HG03469 (cell line): ENCODE measurements at regions not wholly inside any gene's neighbourhood (a gene's known extent, or its start where the extent isn't known, plus 50 kb on each side); places are given as distances from the start of the nearest gene placed in this dataset.
"Not testable (repeated sequence)": the region's sequence is repeated elsewhere in the genome, so short reads cannot be mapped to it uniquely, and the experiment has no call there.

Source experiments
- ATAC-seq: cut with Tn5 transposase; IDR thresholded peaks from one replicate; pipeline ENCODE4 v1.9.1; 2021; ENCODE audit warnings: mild to moderate bottlenecking, moderate library complexity, moderate number of reproducible peaks; ENCODE audit not compliant: unreplicated experiment

GRCh38 chr6:69623357-69623756 lies 173.5 kb downstream of the LMBRD1 start:
- no peak for ATAC-seq

DNA sequence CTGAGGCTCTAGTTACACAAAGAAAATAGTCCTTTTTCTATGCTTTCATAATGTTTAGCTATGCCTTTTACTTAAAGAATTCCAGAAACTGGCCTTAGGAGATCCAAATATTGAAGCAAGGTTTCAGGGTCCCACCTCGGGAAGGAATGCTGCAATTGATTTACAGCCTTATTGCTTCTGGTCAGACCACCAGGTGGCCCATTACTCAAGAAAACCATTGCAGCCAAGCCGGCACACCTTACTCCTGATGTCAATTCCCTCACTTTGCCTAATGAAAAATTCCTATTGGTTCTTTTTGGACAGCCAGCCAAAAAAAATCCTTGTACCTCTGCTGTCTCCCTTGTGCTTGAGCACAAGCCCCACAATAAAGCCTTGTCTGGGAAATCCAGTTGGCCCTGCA lies 173.9 kb downstream of the LMBRD1 start:
- ATAC-seq = no peak

DNA sequence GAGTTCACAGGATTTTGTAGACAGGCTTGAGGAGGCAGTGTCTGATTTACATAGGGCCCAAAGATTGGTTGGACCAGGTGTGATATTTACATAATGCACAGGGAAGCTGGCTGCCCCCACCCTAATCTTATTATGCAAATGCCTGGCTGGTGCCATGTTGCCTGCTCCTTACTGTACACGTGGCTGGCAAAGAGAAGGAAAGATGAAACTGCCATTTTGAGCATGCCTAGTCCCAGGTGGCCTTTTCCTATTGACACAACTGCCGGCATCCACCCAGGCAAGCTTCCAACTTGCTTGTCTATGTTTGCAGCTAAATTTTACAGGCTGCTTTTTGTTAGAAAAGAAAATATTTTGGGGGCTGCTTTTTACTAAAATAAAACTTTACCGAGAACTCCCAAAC lies 174.6 kb downstream of the LMBRD1 start:
- ATAC-seq = no peak

DNA sequence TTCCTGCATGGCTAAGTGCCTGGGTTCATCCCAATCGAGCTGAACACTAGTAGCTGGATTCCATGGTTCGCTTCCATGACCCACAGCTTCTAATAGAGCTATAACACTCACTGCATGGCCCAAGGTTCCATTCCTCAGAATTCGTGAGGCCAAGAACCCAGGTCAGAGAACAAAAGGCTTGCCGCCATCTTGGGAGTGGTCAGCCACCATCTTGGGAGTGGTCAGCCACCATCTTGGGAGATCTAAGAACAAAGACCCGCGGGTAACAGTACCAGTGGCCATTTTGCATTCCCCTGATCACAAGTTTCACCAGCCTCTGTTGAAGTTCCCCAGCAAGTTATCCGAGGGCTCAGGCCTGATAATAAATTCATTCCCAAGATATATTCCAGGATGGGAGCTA lies 179.6 kb downstream of the LMBRD1 start:
- no peak for ATAC-seq

GRCh38 chr6:69609836-69610472 lies 186.9 kb downstream of the LMBRD1 start:
- ATAC-seq = no peak

DNA sequence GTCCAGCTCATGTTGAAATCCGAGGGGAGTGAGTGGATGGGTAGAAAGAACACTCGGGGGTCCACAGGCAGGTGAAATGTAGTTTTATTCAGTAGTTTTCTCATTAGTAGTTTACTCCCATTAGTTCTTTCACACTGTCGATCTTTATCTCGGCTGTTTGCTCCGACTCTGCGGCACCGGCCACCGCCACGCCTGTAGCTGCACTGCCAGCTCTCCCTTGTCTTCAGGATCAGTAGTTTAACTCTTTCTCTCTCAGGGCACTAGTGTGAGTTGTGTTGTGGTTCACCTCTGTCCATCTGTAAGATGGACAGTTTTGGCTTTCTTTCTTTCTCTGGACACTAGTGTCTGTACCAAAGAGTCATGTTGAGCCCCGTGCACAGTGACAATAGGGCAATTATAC lies 195.7 kb downstream of the LMBRD1 start:
- ATAC-seq = no peak

DNA sequence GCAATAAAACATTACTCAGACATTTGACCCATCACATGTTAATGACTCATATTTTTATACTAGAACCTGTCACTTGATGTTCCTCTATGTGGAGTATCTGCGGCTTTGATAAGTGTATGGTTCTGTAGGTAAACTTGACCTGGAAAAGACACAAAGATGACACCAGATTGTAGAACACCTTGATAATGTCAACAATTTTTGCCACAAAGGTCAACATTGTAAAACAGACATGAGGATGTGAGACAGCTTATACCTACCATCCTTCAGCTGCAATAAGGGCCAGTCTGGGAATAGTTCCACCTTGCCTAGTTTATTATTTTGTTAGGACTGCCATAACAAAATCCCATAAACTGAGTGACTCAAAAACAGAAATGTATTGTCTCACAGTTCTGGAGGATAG lies 202.4 kb downstream of the LMBRD1 start:
- no peak for ATAC-seq

DNA sequence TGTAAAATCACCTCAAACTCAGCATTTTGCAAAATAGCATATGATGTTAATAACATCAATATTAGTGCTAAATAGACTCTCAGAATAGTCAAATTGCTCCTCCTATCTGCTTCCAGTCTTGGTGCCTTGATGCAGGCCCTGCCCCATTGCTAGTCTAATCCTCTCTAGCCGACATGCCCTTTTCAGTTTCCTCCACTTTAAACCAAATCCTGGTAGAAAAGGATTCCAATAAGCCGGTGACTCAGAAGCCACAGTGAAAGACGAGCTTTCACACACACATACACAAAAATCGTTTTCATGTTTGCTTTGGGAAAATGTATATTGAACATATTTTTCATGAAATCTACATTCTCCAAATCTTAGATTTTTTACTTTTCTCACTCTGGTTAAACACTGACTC lies 203.1 kb downstream of the LMBRD1 start:
- no peak for ATAC-seq

GRCh38 chr6:69589626-69590025 lies 207.2 kb downstream of the LMBRD1 start:
- no peak for ATAC-seq

- ATAC-seq = peak; percentile 88
Observed at GRCh38 chr6:69584913-69585729, 211.7 kb downstream of the LMBRD1 start.

DNA sequence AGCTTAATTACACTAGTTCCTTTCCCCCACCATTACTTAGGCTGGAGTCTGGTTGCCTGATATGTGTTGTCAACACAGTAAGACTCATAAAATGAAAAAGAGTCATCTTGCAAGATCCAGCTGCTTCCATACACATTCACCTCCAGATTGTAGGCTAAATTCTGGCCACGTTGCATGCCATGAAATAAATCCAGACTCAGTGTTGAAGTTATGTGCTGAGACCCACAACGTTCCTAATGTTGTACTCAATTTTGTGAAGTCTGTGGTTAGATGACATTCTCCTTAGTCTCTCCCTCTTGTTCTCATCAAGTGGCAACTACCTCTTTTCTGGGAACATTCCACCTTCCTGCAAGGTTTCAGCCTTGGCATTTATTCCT lies 212.3 kb downstream of the LMBRD1 start:
- ATAC-seq = no peak

DNA sequence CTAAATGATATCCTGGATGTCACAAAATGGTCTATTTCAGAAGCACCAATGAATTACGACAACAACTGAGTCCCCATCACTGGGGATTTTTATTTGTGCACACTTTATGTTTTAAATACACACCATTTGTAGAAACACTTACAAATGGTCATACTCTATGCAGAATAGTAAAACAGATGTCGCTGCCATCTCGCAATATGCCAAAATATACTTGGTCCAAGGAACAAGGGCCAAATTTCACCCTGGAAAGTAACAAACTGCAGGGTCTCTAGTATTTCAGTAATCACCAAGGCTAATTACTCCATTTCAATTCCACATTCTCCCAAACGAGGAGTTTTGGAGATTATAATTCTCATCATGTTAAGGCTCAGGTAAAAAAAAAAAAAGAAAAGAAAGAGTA lies 215.2 kb downstream of the LMBRD1 start:
- ATAC-seq = no peak

GRCh38 chr6:69580706-69581105 lies 216.1 kb downstream of the LMBRD1 start:
- ATAC-seq = no peak

GRCh38 chr6:69578361-69578890 lies 218.4 kb downstream of the LMBRD1 start:
- ATAC-seq = no peak

DNA sequence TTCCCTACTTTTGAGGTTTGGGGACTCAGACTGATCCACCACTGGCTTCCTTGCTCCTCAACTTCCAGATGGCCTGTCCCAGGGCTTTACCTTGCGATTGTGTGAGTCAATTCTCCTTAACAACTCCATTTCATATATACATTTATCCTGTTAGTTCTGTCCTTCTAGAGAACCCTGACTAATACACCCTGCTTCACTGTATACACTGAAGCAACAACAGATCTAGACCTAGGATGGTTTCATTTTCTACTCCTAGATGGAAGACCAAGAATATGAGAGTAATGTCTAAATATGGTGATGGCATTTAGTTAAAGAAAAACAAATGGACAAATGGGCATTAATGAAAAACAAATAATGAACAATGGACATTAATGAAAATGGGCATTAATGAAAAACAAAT lies 225.6 kb downstream of the LMBRD1 start:
- no peak for ATAC-seq

DNA sequence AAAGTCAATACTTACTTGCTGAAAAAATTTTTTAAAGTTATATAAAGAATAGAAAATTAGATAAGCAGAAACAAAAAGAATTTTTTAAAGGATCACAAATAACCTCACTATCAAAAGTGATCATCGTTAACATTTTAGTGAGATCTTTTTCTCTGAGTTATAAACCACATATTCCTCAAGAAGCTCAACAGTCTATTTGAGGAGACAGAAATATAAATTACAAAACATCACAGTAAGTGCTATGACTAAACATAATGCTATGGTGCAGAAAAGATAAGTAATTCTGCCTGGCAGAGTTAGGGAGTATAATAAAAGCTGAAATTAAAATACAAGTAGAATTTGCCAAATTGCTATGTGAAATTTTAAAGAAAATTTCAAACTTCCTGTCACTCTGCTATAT lies 226.7 kb downstream of the LMBRD1 start:
- ATAC-seq = no peak

DNA sequence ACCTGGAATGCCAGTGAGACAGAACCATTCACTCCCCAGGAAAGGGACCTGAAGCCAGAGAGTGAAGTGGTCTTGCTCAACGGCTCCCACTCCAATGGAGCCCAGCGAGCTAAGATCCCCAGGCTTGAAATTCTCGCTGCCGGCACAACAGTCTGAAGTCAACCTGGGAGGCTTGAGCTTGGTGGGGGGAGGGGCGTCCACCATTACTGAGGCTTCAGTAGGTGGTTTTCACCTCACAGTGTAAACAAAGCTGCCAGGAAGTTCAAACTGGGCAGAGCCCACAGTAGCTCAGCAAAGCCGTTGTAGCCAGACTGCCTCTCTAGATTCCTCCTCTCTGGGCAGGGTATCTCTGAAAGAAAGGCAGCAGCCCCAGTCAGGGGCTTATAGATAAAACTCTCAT lies 236.2 kb downstream of the LMBRD1 start:
- not testable (repeated sequence) for ATAC-seq

DNA sequence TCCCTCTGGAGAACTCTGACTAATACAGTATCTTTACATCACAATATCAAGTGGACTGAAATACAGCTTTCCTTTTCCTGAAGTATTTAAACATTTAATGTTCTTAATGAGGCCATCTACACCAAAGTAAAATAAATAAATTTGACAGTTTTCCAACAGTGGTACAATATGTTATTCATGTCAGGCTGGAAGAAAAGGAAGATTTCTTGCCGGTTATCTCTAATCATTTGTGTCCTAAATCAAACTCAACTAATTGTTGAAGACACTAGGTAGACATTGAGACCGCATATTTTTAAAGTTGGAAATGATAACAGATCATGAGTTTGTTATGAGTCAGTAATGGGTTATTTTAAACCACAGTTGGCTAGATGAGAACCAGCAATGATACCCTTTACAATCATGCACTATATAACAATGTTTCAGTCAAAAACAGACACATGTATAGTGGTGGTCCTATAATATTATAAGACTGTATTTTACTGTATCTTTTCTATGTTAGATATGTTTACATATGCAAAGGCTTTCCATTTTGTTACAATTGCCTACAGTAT lies 241.6 kb downstream of the LMBRD1 start:
- no peak for ATAC-seq

- peak; percentile 71 for ATAC-seq
Observed at GRCh38 chr6:69542494-69542893, 254.3 kb downstream of the LMBRD1 start.

DNA sequence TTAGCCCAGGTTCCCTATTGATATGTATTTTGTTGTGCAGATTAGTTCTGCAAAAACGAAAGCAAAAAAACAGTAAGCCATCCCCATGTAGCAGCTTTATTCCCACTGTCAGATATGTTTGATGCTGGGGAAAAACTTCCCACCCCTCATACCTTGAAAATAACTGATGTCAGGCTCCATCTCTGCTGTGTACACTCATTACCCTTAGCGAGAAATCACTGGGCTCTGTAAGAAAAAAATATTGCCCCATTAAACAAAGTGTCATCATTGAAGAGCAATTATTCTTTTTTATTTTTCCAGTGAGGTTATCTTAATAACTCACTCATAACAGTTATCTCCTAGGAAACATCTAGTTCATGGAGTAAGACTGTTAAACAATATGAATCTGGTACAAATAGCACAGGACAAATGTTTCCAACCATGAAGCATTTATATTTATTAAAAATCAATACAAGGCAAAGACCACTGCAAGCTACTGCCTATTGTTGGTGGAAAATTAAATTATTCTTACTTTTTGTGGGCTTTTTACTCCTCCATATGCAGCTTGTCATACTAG lies 268.8 kb downstream of the LMBRD1 start:
- no peak for ATAC-seq

DNA sequence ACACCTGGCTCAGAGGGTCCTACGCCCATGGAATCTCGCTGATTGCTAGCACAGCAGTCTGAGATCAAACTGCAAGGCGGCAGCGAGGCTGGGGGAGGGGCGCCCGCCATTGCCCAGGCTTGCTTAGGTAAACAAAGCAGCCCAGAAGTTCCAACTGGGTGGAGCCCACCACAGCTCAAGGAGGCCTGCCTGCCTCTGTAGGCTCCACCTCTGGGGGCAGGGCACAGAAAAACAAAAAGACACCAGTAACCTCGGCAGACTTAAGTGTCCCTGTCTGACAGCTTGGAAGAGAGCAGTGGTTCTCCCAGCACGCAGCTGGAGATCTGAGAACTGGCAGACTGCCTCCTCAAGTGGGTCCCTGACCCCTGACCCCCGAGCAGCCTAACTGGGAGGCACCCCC lies 281.3 kb downstream of the LMBRD1 start:
- not testable (repeated sequence) for ATAC-seq

- ATAC-seq = no peak
Observed at GRCh38 chr6:69494595-69494994, 302.2 kb downstream of the LMBRD1 start.
